Activated CD4-positive, alpha-beta T cell treated with anti-CD3 and anti-CD28 coated beads, Interleukin-2, Interleukin-4, amounts not matched to agents 100 ng/mL and 50 ng/mL, durations not matched to agents 16 hours and 8 hours (primary cell): ENCODE measurements at regions not wholly inside any gene's neighbourhood (a gene's known extent, or its start where the extent isn't known, plus 50 kb on each side); places are given as distances from the start of the nearest gene placed in this dataset.
"Not testable (repeated sequence)": the region's sequence is repeated elsewhere in the genome, so short reads cannot be mapped to it uniquely, and the experiment has no call there.

Source experiments
- DNase-seq: peaks from one replicate; pipeline ENCODE4 v3.0.0-alpha.2; 2020; ENCODE audit warnings: low spot score

- no peak for DNase-seq
These were observed 262.5 kb upstream of the ANO5 start for GRCh38 chr11:21930408-21930807.

GRCh38 chr11:21931436-21932101 is 261.3 kb upstream of the ANO5 start:
- DNase-seq: no peak

GRCh38 chr11:21933095-21933494 is 259.8 kb upstream of the ANO5 start:
- no peak for DNase-seq

- DNase-seq: no peak
These were observed 248.3 kb upstream of the ANO5 start for GRCh38 chr11:21944577-21944976.

- no peak for DNase-seq
These were observed 244.0 kb upstream of the ANO5 start for GRCh38 chr11:21948876-21949275.

- DNase-seq: no peak
These were observed 243.0 kb upstream of the ANO5 start for GRCh38 chr11:21949763-21950413.

GRCh38 chr11:21963013-21963412 is 229.9 kb upstream of the ANO5 start:
- no peak for DNase-seq

GRCh38 chr11:21965221-21965620 is 227.7 kb upstream of the ANO5 start:
- DNase-seq: no peak

- no peak for DNase-seq
These were observed 224.2 kb upstream of the ANO5 start for GRCh38 chr11:21968702-21969101.

GRCh38 chr11:21969841-21970240 is 223.0 kb upstream of the ANO5 start:
- no peak for DNase-seq

GRCh38 chr11:21975242-21975641 is 217.6 kb upstream of the ANO5 start:
- DNase-seq: no peak

GRCh38 chr11:21976210-21976609 is 216.7 kb upstream of the ANO5 start:
- no peak for DNase-seq

GRCh38 chr11:21983431-21983830 is 209.5 kb upstream of the ANO5 start:
- no peak for DNase-seq

GRCh38 chr11:21986361-21986760 is 206.5 kb upstream of the ANO5 start:
- DNase-seq: no peak

- DNase-seq: no peak
These were observed 205.6 kb upstream of the ANO5 start for GRCh38 chr11:21987261-21987660.

GRCh38 chr11:21988477-21988876 is 204.4 kb upstream of the ANO5 start:
- DNase-seq: no peak

- DNase-seq: not testable (repeated sequence)
These were observed 191.1 kb upstream of the ANO5 start for GRCh38 chr11:22001803-22002202.

- no peak for DNase-seq
These were observed 186.0 kb upstream of the ANO5 start for GRCh38 chr11:22006901-22007300.

- no peak for DNase-seq
These were observed 161.1 kb upstream of the ANO5 start for GRCh38 chr11:22031791-22032190.

- no peak for DNase-seq
These were observed 155.4 kb upstream of the ANO5 start for GRCh38 chr11:22037505-22037904.

- DNase-seq: no peak
These were observed 151.8 kb upstream of the ANO5 start for GRCh38 chr11:22041039-22041438.

GRCh38 chr11:22042081-22042480 is 150.8 kb upstream of the ANO5 start:
- no peak for DNase-seq

GRCh38 chr11:22044126-22044525 is 148.8 kb upstream of the ANO5 start:
- DNase-seq: no peak

- DNase-seq: no peak
These were observed 143.6 kb upstream of the ANO5 start for GRCh38 chr11:22049276-22049675.
